Stimulated activated CD8-positive, alpha-beta memory T cell treated with anti-CD3 and anti-CD28 coated beads, Interleukin-7, amount 100 ng/mL, for 1 hour (primary cell): ENCODE measurements at regions not wholly inside any gene's neighbourhood (a gene's known extent, or its start where the extent isn't known, plus 50 kb on each side); places are given as distances from the start of the nearest gene placed in this dataset.
A peak's percentile ranks its signal among the peaks of the same experiment; 100 is the strongest.

Source experiments
- DNase-seq, 2 donors: peaks; one replicate each; pipeline ENCODE4 v3.0.0-alpha.2; 2020; ENCODE audit warnings: low read depth in 2 of 2

DNA sequence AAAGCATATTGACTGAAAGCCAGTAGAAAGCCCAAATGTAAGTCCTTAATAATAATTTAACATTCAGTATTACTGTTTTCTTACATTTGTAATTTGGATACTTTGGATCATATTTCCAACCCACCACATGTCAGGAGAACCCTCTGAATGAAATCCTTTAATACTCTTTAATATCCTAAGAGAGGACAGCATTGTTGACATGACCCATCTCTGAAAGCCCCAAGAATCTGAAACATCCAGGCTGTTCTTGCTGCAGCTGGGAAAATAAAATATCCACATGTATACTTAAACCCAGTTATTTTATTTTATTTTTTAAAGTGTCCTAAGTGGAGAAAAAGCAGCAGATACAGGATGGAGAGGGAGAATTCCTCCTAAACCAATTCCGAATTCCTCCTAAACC is 130.8 kb upstream of the RIPOR2 start:
- no peak for DNase-seq

DNA sequence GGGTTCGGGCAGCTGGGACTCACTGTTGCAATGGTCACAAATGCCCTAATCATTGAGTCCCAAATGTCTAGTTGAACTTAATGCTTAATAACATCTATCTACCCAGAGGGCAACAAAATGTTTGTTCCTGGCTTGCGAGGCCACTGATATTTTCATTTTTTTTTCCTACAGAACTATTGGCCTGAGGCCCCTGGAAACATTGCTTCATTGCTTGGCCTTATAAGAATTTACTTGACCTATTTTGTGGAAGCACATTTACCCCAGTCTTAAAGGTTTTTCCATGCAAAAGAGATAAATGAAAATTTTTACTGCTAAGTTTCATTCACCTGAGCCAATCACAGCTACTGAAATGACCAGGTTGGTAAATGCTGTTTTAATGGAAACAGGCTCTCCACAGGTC is 133.1 kb upstream of the RIPOR2 start:
- no peak for DNase-seq

DNA sequence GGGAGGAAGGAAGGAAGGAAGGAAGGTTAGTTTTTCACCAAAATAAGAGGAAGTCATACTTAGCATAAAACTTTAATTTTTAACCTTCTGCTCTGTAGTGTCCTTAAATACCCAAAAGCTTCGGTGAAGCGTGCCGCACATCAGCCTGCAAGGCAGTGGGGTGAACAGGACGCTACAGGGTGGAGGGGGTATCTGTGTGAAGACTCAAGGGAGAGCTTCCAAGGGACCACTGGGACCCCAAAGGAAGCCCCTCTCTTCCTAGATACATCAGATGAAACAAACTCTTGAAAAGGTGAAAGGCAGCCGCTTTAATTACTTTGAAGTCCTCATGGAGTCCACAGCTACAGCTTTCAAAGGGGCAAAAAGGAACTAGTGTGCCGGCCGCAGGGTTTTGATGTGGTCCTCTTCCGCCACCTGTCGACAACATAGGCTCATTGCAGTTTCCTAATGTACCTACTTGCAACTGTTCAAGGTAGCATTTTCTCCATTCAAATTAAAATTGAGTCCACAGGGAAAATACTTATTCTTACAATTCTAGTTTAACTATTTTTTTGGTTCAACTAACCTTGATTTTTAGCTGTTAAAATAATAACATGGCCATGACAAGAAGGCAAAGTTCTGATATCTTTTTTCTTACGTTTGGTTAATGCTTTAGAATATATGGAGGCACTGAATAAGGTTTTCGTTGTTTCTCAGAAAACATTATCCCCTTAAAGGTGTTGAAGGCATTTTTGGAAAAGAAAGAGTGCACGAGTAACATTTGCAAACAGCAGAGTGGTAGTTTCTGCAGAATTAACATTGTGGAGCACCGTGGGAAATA is 135.0 kb upstream of the RIPOR2 start:
- peak; percentile 59 to 63 for DNase-seq

DNA sequence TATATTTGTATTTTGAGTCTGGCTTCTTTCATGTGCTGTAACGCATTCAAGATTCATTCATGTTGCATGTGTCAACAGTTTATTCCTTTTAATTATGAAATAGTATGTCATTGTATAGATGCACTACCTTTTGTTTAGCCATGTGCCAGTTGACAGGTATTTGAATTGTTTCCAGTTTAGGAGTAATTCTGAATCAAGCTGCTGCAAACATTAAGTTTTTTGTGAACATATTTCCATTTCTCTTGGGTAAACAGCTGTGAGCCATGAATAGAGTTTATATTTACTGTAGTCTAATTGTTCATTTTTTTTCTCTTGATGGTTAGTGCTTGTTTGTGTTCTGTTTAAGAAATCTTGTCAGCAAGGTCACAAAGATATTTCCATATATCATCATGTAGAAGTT is 142.4 kb upstream of the RIPOR2 start:
- DNase-seq: no peak

DNA sequence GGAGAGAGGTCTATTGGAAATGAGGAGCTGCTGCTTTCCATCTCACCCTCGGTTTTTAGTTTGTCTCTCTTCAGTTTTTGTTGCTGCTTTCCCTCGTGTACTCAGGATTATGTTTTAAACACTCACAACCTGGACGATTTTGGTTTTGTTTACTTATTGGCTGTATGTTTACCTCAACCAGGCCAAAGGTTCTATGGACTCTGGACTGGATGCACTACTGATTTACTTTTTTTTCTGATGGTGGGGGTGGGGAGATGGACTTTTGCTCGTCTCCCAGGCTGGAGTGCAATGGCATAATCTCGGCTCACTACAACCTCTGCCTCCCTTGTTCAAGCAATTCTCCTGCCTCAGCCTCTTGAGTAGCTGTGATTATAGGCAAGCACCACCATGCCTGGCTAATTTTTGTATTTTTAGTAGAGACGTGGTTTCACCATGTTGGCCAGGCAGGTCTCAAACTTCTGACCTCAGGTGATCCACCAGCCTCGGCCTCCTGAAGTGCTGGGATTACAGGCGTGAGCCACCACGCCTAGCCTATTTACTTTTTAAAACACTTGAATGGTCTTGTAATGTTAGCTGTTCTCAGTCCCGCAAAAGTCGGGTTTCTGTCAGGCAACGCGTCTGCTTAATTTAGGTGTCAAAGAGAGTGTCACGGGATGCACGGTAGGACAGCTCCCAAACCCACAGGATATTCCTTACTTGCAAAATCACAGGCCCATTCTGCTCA is 148.2 kb upstream of the RIPOR2 start:
- DNase-seq: no peak

DNA sequence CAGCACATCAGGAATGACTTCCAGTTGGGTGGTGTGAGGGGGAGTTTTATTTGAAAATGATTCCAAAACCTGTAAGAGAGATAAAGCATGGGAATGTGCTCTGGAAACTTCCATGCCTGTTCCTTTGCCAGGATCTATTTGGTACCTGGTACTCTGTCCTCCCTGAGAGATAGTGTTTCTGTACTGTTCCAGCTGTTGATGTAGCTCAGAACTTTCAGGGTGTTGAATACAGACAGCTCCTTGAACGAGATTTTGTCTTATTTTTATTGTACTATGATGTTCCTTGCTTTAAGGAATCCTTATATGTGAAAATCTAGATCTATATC is 148.7 kb upstream of the RIPOR2 start:
- no peak for DNase-seq

DNA sequence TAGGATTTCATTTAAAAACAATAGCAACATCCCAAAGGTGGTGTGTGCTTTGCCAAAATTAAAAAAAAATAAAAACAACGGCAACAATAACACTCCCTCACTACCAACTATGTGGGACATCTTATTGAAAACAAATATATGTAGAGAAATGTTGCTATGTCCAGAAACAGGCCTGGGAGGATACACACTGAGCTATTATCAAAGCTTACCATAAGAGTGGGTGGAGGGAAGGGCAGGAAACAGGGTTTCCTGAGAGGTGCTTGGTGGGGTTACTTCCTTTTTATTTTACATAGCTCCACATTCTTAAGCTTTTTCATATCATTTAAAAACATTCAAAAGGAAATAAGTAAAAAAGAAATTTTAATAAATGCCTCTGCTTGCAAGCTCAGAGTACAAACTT is 150.0 kb upstream of the RIPOR2 start:
- no peak for DNase-seq

DNA sequence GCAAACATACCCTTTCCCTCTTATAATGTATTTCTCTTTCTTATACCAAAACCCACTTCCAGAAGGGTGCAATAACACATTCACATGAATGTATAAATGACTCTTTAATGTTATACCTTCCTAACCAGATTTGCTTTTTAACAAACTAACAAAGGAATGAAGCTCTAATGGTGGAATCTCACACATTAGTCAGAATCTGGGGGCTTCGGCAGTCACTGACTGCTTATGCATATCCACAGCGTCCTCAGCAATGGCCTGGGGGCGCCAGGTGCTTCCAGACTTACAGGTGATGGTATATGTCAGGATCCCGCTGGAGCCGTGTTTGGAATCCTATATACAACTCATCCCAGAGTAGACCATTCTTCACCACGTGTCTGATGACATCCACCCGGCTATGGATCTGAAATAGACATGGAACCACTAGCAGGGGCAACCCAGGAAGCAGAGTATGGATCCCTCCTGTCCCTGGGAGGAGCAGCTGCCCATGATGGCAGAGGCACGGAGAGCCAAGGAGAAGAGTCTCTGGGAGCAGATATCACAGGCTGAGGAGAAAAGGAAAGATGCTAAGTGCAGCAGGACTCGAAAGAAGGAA is 150.8 kb upstream of the RIPOR2 start:
- no peak for DNase-seq

DNA sequence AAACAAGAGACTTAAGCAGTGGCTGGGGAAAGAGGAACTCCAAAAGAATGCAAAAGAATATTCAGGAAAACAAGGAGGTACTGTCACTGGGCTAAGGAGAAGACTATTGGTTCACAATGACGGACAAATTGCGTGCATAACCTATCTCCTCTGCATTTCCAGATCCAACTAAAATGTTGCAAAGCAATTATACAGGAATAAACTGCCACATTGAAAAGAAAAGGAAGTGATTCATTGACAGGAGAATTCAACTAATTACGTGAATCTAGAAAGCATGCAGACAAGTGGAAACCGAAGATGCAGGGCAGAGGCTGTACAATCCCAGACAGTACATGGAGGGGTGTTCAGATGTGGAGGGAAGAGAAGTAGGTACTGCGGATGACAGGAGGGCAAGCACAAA is 152.8 kb upstream of the RIPOR2 start:
- no peak for DNase-seq

DNA sequence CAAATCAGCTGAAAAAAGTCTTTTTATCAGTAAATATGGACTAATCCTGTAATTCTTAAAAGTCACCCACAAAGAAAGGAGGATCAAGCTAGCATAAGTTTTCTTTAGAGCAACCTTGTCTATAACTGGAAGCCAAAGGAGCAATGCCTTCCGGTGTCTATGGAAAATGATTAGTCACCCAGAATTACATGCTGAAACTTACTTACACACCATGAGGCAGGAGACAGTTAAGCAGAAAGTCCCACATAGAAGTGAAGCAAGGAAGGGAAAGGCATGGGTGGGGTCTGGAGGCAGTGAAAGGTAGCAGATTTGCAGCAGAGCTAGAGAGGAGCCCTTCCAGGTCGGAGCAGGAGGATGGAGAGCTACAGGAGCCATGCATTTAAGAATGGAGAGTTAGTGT is 153.7 kb upstream of the RIPOR2 start:
- no peak for DNase-seq

DNA sequence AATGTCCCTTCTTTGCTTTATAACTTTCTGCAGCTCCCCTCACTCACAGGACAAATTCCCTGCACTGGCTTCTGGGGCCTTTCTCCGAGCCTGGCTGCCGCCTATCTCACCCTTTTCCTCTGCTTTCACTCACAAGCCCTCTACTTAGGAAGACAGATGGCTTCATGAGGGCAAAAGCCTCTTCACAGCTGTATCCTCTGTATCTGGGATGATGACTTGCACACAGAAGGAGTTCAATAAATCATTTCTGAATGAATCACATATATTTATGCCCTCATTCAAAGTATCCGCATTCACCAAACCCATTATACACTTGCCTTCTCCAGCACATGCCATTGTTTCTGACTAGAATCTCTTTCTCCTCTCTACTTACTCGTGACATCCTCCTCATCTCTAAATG is 159.0 kb upstream of the RIPOR2 start:
- DNase-seq: no peak

DNA sequence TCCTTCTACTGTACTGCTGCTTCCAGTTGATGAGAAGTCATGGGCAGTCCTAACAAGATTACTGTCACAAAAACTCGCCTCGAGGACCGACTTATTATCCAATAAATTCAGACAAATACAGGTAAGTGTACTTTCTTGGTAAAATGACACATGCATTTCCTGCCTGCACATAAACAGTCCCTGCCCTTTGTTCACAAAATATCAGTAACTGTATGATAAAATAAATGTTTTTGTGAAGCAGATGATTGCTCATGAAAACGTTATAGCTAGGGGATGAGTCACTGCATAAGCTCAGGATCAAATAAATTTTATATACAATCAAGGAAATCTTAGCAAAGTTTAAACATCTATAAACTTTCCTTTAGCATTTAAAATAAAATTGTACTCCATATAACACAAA is 164.5 kb upstream of the RIPOR2 start:
- no peak for DNase-seq

DNA sequence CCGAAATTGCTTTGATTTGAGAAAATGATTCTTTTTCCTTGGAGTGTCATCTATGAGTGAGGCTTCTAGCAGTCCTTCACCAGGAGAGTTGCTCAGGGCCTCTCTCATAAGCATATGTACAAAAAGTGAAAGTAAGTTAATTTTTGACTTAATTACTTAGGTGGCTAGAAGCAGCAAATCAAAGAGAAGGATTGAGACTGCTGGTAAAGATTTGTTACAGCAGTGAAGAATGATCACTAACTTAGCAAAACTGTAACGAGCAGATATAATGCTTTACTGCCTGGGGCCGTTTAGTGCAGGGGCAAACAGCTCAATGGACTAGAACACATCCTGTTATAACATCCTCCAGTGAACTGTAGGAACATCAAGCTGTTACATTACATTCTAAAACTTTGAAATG is 167.8 kb upstream of the RIPOR2 start:
- no peak for DNase-seq

DNA sequence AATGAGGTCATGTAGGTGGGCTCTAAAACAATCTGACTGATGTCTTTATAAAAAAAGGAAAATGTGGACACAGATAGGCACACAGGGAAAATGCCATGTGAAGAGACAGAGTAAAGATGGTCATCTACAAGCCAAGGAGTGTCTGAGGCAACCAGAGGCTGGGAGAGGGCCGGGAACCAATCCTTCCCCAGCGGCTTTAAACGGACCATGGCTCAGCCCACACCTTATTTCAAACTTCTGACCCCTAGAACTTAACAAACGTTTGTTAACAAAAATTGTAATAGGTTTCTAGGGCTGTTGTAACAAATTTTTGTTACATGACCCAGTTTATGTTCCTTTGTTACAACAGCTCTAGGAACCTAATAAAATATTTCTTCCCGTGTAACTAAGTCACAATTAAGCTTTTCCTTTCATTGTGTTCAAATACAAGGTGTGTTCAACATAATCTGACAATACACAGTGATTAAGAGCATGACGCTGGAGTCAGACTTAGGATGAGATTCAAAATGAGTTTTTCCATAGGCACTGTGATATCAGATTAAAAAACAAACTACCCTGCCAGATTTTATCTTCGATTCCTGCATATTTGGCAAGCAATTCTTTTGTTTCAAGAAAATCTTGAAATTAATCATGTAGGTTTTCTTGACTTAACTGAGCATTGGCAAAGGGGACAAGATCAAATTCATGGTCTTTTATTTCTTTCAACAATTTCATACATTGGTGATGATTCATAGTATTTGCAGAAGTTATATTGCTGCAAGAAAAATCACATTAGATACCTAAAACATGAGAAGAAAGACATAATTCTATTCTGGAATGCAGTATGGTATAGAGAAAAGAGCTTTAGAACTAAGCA is 169.5 kb upstream of the RIPOR2 start:
- DNase-seq: no peak

DNA sequence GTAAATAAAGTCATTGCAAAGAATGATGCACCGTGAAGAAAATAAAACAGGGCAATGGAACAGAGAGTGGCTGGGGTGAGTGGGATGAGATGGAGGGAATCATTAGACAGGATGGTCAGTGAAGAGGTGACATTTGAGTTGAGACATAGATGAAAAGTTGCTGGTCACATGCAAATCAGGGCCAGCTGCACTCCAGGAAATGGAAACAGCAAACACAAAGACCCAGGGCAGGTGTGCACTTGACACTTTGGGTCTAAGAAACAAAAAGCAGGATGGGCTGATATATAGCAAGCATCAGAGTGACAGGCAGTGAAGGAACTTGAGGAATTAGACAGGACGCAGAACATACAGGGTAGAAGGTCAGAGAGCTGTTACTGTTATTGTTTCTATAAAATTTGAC is 171.5 kb upstream of the RIPOR2 start:
- DNase-seq: no peak

DNA sequence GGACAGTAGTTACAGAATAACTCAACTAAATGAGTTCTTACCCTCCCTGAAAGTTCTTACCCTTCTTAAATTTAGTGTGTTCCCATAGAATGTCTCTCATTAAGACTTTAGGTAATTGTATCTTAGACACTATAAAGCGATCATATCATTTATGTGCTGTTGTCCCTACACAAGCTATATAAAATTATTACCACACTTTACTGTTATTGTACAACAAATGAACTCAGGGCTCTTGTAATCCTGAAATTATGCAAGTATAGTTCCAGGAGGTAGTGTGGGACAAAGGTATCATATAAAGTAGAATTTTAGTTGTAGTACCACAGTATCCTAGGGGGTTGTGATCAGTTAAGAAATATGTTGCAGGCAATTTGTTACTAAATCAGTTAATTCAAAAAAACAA is 167.4 kb upstream of the CARMIL1 start:
- no peak for DNase-seq

DNA sequence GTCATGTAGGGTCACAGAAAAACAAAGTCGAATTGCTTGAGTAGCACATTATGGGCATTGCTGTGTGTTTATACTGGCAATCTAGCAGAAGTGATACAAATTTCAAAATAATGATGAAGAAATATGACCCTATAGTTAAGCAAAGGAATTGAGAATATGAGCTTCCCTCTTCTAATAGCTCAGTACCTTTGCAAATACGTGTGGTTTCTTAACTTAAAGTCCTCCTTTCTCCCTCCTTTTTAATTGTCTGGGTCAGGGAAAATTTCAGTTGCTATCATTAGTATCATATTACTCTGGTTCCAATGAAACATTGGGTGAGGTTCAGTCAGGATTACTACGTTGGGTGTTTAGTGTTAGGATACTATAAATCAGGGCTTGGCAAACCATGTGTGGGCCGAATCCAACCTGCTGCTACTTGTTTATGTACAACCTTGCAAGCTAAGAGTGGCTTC is 166.8 kb upstream of the CARMIL1 start:
- no peak for DNase-seq

DNA sequence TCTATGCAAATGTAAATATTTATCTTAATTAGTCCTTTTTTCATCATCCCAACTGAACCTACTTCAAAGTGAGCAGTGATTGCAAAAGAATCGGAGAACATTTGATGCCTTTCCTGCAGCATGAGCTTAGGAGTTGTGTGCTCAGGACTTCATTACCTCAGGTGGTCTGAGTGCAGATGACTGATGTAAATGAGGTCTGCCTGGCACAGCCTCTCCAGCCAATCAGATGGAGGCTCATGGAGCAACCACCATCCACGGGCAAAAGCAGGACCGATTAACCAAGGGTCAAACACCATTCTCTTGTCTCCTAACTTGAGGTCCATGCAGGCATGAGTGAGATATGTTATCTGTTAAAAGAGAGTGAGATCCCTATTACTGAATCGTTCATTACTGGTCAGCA is 165.7 kb upstream of the CARMIL1 start:
- no peak for DNase-seq

DNA sequence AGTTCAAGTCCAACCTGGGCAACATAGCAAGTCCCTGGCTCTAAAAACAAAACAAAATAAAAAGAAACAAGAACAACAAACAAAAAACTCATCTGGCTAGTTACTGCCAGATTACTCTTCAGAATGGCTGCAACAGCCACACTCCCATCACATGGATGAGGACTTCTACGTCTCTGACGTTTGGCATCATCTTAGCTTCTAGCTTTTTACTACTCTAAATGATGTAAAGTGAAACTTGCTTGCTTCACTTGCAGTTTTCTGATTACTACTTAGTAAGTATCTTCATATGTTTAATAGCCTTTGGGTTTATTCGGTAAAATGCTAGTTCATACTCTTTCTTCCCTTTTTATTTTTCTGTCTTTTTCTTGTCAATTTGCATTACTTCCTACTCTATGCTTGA is 161.1 kb upstream of the CARMIL1 start:
- no peak for DNase-seq

DNA sequence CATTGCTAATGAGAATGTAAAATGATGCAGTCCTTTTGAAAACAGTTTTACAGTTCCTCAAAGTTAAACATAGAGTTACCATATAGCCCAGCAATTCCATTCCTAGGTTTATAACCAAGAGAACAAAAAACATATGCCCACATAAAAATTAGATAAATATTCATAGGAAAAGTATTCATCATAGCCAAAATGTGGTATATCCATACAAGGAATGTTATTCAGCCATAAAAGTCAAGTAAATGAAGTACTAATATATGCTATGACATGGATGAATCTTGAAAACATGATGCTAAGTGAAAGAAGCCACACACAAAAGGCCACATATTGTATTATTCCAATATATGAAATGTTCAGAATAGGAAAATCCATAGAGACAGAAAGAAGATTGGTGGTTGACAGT is 158.0 kb upstream of the CARMIL1 start:
- no peak for DNase-seq

DNA sequence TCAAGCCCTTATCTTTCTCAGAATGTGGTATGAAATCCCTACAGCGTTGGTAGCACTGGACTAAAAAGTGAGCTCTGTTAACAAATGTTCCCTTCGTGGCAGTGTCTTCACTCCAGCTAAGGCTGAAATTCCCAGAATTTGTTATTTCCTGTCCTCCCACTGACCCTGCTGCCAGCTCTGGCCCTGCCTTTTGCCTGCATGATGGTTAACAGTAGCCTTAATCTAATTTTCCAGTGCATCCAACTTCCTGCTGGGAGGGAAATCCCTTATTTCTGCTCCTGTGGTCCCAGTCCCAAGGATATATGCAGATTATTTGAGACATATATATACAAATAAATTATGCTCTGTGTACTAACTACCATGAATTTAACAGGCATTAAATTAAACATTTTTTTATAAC is 157.2 kb upstream of the CARMIL1 start:
- no peak for DNase-seq

DNA sequence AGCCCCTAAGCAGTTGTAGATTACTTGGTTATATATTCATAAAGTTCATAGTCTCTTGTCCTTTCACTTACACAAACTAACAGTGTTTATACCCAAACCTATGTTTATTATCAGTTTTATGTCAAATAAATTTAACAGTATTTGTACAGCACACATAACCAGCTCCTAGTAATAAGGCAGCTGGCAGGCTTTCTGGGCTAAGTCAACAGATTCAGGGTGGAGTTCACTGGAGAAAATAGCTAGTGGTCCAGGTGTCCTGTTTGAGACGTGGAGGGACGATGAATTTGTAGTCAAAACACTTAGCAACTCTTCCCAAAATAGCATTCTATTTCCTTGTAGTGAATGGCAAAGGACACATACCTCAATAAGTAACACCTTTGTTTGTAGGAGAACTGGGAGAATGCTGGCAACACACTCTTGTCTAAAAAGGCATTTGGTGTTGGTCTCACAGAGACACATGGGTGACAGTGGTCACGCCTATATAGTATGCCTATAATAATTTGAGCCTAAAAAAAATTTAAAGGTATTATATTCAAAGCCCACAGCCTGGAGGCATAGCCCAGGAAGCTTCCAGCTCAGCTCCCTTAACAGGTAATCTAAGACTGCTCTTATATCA is 156.4 kb upstream of the CARMIL1 start:
- DNase-seq: no peak
